22Rv1 (cell line): ENCODE measurements at regions not wholly inside any gene's neighbourhood (a gene's known extent, or its start where the extent isn't known, plus 50 kb on each side); places are given as distances from the start of the nearest gene placed in this dataset.

Experiments used
- H3K27ac ChIP-seq: fragments of 450-650 bp; 2 replicates; pipeline ENCODE4 v1.5.1; 2017
- ZFX ChIP-seq: fragments of 450-650 bp; IDR thresholded peaks from 2 replicates; pipeline ENCODE4 v1.6.1; 2017; ENCODE audit warnings: antibody characterized with exemption, borderline replicate concordance
- TF ChIP-seq, protein P1 (sequence below): fragments of 450-650 bp; IDR thresholded peaks from 2 replicates; pipeline ENCODE4 v1.5.1; 2017; ENCODE audit warnings: mild to moderate bottlenecking

DNA sequence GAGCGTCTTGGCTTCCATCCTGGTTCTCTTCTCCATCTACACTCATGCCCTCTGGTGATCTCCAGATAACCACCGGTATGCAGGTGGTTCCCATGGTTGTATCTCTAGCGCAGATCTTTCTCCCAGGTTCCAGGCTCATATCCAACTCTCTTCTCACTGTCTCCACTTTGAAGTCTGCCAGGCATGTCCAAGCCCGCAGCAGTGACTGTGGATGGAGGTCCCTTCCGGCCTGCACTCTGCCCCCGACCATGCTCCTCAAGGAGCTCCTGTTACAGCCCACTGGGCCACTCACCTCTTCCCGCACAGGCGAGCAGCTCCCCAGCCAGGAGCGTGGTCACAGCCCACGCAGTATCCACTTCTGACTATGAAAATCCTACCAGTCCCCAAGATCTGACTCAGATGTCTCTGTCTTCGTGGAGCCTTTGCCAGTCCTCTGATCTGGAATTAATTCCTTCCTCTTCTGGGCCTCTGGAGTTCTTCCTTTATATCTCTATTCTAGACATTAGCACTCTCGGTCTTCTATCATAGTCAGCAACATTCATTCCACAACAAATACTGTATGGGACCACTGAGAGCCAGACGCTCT lies 100.2 kb downstream of the TEX26 start:
- TF ChIP-seq, protein P1, sequence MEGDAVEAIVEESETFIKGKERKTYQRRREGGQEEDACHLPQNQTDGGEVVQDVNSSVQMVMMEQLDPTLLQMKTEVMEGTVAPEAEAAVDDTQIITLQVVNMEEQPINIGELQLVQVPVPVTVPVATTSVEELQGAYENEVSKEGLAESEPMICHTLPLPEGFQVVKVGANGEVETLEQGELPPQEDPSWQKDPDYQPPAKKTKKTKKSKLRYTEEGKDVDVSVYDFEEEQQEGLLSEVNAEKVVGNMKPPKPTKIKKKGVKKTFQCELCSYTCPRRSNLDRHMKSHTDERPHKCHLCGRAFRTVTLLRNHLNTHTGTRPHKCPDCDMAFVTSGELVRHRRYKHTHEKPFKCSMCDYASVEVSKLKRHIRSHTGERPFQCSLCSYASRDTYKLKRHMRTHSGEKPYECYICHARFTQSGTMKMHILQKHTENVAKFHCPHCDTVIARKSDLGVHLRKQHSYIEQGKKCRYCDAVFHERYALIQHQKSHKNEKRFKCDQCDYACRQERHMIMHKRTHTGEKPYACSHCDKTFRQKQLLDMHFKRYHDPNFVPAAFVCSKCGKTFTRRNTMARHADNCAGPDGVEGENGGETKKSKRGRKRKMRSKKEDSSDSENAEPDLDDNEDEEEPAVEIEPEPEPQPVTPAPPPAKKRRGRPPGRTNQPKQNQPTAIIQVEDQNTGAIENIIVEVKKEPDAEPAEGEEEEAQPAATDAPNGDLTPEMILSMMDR: no peak
- no peak for TF ChIP-seq ZFX
- no peak overlapping the region for H3K27ac ChIP-seq

DNA sequence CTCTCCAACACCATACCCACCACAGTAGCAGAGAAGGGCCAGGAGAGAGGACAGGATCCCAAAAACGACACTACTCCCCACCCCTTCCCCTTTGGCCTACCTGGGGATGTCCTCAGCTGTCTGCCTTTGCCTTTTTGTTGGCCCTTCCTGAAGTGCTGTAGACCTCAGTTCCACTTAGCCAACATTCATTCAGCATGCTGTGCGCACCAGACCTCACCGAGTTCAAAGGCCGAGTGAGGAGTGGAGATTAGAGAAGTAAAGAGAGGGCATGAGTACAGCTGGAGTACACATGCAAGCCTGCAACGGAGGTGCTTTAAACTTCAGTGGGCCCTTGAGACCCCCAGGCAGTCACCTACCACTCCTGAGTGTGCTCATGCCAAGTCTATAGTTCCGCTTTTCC lies 99.0 kb downstream of the TEX26 start:
- TF ChIP-seq ZFX: no peak
- TF ChIP-seq, protein P1: no peak
- H3K27ac ChIP-seq: no peak overlapping the region

DNA sequence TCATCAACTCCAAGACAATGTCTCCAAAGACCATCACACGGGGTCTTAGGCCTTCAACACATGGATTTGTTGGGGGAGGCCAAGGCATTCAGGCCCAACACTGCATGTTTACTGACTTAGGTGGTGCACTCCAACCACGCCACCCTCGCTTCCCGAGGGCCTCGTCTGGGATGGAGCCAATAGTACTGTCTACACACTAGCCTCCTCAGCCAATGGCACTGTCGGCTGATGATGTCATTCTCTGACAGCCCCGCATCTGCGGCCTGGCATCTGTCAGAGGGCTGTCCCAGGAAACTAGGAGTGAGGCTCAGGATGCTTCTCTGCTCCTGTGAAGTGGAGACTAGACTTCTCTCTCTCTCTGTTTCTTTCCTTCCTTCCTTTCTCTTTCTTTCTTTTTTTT lies 96.6 kb downstream of the TEX26 start:
- TF ChIP-seq, protein P1: no peak
- TF ChIP-seq ZFX: no peak
- H3K27ac ChIP-seq: no peak overlapping the region

DNA sequence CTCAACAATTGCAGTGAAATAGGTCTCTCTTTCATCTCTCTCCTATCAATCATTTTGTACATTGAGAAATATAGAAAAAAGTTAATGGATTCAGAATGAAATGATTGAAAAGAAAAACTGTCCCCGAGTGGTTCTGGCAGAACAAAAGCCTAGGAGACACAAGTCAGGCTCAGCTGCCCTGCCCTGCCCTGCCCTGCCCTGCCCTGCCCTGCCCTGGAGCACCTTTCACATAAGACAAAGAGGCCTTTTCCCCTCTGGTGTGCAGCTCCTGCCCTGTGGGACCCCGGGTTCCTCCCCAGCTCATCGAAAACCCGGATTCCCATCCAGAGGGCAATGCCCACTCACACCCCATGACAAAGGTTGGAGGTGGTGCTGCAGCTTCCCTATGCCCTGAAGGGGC lies 94.7 kb downstream of the TEX26 start:
- TF ChIP-seq ZFX: no peak
- TF ChIP-seq, protein P1: no peak
- H3K27ac ChIP-seq: no peak overlapping the region
